NCI-H460 (cell line): ENCODE measurements at regions not wholly inside any gene's neighbourhood (a gene's known extent, or its start where the extent isn't known, plus 50 kb on each side); places are given as distances from the start of the nearest gene placed in this dataset.

Experiments
- DNase-seq: peaks from one replicate; pipeline ENCODE4 v3.0.0-alpha.2; 2016; ENCODE audit warnings: low read depth; ENCODE audit errors: extremely low read depth

DNA sequence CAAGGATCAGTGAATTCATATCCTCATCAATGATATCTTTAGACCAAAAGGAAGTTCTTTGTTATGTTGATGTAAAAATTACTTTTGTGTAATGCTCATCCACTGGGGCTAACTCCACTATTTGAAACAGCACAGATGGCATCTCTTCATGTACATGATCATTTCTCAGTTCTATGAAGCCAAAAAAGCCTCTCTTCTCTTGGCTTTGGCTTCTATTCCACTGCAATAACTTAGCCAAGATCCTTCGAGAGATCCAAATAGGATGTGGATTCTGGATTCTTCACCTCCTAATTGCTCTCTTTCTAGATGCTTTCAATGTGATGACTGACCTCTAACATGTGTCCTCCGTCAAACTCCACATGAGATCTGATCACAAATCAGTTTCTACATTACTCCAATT, 851.2 kb downstream of the GALC start:
- DNase-seq = no peak

DNA sequence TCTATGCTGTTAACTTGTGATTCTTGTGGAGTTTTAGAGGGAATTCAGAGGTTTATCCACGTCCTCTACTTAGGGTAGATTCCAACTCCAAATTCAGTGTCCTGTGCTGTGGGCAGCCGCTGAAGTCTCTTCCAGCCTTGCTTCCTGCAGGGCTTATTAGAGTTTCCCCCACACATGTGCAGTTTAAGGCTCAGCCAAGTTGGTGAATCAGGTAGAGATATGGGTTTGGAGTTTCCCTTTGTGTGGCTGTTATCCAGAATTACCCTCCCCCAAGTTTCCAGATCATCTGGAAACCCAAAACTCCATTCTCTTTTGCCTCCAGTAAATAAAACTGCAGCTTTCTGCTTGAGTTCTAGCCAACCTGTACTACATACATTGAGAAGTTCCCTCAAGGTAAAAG, 853.7 kb downstream of the GALC start:
- no peak for DNase-seq

DNA sequence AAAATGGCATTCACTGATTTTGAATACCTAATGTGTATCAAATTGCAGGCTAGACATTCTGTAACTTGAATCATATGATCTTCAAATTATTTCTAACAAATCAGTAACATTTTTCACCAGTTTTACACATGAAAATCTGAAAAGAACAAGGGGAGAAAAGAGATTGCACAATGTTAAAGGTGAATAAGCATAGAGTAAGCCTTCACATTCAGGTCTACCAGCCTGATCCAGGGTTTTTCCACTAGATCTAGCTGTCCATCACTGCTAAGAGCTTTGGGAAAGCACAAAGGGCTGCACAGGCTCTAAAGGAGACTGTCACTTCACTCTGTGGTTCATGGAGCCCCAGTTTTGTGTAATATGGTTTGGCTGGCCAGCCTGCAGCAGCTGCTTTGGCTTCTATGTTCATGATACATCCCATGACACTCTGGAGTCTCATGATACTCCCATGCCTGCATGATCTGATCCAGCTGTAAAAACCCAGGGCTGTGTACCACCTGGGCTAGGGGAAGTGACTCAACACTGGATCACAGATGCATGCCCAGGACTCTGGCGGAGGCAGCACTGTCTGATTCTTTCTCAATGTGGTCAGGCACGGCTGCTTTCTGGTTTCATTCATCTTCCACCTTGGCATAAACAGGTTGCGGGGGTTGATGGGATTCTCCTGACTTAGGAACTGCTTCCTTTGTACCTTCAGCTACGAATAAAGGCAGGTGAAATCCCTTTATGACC, 859.7 kb downstream of the GALC start:
- no peak for DNase-seq

DNA sequence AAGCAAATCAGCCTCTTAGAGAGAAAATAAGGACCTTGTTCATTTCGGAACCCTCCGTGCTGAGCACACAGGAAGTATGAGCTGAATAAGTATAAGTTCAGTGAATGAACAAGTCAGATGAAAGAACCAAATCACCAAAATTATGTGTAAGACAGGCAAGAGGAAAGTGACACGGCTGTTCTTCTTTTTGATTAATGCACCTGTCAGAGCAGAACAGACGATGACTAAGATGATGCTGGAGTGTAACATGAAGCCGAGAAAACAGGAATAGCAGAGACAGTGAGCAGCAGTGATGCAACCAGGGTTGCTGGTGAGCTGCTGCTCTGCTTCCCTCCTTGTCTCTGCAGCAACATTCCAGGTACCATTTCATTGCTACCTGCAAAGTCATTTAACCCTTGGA, 861.1 kb downstream of the GALC start:
- DNase-seq = no peak

DNA sequence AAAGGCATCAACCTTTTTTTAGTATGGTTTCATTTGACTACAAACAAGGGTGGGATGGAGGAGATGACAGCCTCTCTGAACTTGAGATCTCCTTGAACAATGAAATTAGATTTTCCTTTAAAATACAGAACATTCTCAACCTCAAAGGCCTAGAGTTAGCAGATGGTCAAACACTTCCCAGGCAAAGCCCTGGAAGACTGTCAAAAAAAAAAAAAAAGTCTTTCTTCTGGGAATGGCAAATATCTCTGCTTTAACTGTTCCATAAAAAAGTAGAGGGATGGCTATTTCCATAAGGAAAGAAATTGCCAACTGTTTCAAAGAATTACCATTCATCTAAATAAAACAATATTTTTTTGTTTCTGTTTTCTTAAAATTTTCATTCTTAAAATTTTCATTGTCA, 870.8 kb downstream of the GALC start:
- DNase-seq = no peak

DNA sequence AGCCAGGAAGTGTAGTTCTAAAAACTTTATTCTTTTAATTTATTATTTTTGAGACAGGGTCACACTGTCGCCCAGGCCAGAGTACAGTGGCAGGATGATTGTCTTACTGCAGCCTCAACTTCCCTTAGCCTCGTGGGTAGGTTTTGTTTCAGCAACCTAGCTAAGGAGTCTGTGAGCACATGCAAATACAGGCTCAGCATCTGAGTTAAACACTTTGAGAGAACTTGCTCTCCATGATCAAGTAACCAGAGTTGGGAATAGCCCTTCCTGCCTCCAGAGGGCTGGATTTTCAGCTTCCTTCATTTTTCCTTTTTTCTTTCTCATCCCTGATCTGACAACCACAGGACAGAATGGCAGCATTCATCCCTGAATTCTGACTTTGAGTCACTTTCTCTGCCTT, 871.3 kb downstream of the GALC start:
- DNase-seq = no peak

DNA sequence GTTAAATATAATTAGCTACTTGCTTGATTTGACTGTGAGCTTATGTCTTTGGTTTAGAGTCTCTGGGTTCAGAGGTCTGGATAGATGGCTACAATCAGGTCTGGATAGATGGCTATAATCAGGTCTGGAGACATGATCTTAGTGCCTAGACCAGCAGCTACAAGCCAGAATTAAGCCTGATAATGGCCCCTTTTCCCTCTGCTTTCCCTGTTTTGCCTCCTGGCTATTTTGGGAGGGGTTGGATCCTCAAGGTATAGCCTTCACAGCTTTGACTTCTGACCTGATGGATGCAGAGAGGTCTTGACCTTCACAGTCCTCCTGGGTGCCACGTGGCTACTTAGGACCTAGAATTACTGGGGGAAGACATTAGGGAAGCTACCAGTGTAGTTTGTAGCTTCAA, 877.7 kb downstream of the GALC start:
- no peak for DNase-seq

DNA sequence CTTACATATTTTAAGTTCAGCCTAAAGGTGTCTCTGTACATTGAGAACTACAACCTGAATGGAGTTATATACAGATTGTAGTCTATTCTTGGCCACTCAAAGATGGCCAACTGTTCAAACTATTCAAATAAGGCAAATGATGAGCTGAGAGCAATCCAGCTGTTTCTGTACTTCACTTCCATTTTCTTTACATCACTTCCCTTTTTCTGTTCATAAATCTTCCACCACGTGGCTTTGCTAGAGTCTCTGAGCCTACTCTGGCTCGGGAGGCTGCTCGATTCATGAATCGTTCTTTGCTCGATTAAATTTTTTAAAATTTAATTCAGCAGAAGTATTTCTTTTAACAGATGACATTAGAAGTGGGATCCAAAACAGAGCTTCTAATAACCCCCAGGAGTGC, 879.7 kb downstream of the GALC start:
- DNase-seq = no peak

DNA sequence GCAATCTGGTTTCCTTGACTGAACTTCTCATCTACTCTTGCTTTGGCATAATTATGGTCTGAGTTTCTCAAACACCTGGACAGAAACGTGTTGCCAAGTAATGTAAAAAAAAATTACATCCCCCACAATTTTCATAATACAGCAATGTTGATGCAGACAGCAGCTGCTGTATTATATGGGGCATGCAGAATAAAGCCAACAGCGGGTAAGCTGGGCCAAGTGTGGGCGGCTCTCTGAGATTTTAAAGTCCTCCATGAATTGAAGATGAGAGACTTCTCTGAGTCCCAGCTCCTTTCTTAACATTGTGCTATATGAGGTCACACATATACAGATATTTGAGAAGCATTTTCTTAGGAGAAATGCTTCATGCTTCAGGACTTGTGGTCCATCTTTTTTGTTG, 881.2 kb downstream of the GALC start:
- no peak for DNase-seq

DNA sequence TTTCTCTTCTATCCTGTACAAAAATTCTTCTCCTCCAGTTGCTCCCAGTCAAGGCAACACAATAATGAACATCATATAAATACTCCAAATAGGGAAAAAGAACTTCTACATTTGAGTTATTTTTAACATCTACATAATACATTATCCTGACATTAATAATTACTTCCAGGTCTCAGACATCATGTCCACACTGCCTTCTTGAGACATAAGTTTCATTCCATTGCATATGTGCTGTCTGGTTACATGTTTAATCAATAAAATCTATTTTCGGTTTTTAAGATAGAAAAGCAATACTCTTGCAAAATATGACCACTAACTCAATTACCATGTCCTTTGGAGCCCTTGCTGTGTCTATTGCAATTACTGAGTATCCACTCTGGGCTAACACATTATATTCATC, 881.9 kb downstream of the GALC start:
- no peak for DNase-seq

DNA sequence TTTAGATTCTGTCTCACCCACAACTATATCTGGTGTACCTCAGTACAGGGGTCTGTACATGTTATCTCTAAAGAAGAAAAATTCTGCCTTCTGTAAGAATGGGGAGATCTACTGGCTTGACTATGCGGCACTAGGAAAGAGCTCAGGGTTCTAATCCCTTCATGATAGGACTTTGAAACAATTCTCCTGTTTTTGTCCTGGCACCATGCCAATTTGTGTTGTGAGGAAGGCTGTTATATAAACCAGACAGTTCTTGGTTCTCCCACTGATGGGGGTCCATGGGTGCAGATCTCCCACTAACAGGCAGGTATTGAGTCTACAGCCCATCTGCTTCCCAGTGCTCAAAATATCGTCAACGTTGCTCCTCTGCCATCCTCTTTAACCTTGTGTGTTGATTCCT, 883.7 kb downstream of the GALC start:
- DNase-seq = no peak

DNA sequence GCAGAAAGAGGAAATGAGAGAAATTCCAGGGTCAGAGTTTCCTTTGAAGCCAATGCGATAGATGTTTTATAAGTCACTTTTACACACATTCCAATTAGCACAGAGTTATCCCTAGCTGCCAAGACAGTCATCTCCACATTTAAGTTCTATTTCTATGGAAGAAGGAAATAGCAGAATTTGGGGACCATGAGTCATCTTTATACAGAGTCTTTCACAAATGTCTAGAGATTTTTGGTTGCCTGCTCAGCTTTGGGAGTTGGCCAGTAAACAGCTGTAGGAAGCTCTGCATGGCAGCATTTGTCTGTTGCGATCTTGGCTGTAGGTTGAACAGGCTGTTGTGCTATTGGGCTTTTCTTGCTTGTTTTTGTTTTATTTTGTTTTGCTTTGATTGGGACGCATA, 884.3 kb downstream of the GALC start:
- DNase-seq = no peak

DNA sequence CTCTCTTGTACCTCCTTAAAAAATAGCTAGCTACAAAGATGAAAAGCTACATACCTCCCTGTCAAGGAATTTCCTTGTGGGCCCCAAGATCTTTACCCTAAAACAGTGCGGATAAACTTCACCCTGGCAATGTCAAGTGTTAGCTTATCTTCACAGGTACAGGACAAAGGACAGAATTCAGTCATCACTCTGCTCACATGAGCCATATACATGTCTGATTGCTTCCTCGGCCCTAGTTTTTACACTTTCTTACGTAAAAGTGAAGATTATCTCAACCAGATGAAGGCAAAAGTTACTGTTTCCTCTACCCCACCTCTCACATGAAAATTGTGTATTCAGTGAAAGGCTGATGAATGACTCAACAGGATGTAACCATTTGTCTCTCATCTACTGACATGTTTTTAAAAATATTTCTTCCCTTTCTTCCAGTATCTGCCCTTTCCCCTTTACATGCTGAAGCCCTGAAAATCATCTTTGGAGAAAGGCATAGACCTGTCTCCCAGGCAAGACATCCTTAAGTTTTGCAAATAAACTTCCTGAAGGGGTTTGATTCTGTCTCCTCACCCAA, 890.1 kb downstream of the GALC start:
- no peak for DNase-seq

DNA sequence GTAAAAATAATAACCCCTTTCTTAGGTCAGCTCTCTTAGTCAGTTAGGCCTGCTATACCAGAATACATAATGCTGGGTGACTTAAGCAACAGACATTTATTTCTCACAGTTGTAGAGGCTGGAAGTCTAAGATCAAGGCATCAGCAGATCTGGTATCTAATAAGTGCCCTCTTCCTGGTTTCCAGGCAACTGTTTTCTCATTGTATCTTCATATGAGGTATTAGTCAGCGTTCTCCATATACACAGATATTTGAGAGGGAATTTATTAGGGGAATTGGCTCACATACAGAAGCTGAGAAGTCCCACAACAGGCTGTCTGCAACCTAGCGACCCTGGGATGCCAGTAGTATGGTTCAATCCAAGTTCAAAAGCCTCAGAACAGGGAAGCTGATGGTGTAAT, 896.0 kb downstream of the GALC start:
- no peak for DNase-seq

DNA sequence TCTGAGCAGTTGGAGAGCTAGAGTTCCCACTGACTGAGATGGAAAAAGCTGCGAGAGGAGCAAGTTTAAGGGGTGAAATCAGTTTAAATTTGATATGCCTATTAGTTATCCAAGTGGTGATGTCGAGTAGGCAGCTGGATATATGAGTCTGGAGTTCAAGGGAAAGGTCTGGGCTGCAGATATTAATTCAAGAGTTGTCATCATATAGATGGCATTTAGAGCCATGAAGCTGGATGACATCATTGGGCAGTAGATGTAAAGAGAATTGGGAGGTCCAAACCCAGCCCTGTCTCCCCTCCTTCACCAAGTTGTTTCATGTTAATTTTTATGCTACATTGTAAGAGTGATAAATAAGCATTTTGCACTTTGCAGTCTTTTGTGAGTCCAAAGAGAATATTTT, 898.1 kb downstream of the GALC start:
- DNase-seq = no peak

DNA sequence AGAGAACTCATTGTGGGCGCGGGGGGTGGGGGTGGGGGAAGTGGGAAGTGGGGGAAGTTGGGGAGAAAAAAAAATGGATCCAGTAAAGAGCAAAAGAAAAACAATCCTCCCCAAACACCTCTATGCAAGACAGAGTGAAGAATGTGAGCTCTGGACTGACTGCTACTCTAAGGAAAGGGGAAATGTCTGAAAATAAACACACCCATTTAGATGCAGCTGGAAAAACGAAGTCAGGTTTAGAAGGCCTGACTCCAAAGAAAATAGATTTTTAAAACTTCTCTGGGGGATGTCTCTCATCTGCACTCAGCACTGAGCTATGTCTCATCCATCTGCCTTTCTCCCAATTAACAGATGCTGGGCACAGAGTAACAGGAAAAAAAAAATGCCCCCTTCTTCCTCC, 904.4 kb downstream of the GALC start:
- no peak for DNase-seq

DNA sequence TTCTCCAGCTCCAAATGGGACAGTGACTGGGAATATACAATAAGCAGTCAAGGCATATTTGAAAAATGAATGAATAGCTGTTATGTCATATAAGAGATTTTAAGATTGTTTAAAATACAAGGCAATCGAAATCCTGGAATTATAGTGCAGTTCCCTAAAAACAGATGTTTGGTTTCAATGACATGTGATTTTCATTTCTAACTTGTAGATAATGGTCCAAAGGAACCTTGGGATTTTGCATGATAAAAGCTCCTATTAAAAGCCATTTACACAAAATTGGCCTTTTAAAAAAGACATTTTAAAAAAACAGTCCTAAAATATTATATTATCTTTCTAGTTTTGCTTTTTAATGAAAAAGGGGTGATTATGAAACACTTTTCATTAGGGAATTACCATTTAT, 905.1 kb downstream of the GALC start:
- no peak for DNase-seq

DNA sequence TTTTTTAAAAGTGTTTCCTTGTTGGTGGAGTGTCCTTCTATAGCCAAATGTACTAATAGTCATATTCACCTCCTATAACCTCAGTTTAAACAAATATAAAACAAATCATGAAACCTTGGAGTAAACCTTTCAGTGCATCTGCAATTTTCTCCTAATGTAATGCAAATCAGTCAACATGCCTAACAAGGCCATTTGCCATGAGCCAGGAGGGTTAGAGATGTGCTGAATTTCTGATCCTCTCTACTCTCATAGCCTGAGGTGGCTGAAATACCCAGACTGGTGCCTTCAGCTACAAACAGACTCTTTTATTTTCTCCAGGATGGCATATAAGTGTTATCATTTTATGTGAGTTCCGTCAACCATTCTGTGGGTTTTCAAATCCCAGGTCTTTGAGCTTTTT, 908.1 kb downstream of the GALC start:
- DNase-seq = no peak

DNA sequence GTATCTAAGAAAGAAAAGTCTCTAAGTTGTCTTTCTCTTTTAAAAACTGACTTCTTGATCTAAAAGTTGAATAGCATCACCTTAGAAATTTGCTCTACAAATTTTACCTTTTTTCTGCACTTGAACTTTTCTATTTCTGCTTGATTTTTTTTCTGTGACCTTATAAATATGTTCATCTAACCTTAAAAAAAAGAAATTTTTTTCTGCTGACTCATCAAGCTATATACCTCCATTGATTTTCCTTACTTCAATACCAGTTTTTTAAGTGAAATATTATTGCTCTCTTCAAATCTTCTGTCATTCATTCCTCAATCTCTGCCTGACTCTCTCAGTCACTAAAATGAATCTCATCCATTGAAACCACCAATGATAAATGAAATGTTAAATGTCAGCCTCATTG, 910.1 kb downstream of the GALC start:
- no peak for DNase-seq

DNA sequence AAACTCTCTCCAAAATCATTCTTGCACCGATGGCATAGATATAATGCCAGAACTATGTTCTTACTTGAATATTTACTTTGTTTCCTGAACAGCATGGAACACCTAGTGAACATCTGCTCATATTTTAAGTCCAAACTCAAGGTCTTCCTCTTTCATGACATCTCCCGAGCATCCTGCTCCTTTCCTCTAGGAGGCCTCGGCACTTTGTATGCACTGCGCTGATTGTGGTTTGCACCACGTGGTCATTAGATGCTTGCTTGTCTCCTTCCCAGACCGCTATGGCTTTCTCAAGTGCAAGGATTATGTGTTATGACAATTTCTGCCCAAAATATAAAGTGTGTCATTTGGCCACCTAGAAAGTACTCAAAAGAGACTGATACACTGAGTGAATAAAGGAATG, 912.0 kb downstream of the GALC start:
- no peak for DNase-seq

DNA sequence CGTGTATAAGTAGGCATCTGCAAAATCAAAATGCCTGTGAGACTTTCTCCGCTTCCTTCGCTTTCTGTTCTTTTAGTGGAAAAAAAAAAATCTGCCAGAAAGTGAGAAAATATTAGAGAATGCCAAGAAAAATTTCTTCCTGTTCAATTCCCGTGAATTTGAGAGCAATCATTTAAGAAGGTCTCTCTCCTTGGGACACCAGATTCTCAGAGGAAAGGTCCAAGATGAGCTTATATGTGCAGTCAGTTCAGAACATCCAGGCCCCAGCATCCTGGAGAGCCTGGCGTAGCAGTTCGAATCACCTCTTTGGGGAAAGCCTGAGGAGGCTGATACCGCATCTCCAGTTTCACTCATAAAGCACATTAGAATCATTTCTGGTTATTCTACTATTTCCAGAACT, 912.8 kb downstream of the GALC start:
- DNase-seq = no peak

DNA sequence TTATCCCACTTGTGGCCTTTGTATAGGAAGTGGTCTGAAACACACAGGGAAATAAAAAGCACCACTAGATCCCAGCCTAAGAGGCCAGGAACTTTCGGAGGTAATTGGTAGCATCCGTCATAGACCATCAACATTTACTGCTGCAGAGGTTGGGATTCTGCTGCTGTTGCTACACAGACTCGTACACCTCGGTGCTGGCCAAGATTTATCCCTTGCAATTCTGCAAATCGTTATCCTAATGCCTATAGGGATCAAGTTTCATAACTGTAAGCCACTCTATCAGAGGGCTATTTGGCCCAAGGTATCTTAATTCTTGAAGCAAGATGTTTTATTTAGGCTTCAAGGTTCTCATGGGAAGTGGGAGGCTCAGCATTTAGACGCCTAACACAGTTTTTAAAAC, 913.6 kb downstream of the GALC start:
- DNase-seq = no peak

DNA sequence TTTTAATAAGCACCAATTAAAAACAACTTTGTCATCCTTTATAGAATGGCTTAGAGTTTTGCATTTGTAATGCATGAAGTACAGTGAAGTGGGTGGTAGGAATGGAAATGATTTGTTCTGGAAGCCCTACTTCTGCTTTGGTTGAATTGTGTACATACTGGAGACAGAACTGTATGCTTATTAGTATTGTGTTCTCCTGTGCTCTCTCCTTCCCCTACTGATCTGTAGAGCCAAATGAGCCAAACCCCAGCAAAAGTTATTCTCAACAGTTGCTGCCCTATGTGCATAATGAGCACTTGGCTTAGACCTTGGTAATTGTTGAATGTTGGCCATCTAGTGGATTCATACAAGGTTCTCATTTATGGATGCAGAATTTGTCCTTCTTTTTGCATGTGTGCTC, 916.1 kb downstream of the GALC start:
- DNase-seq = no peak
